GM18951 (cell line): ENCODE measurements at regions not wholly inside any gene's neighbourhood (a gene's known extent, or its start where the extent isn't known, plus 50 kb on each side); places are given as distances from the start of the nearest gene placed in this dataset.
"Not testable (repeated sequence)": the region's sequence is repeated elsewhere in the genome, so short reads cannot be mapped to it uniquely, and the experiment has no call there.

Experiments used
- POLR2A ChIP-seq: IDR thresholded peaks from 4 replicates; pipeline ENCODE4 v1.6.1; 2011; ENCODE audit warnings: mild to moderate bottlenecking; ENCODE audit not compliant: insufficient read length, insufficient read depth; ENCODE audit errors: extremely low read depth
- in situ Hi-C: fragments of 300-500 bp; cut with MboI; formaldehyde crosslinking; loops from one replicate; pipeline ENCODE4 v1.12.0; 2022; ENCODE audit warnings: low sequenced_read_pairs, mixed read lengths, inconsistent platforms; ENCODE audit not compliant: unreplicated experiment

DNA sequence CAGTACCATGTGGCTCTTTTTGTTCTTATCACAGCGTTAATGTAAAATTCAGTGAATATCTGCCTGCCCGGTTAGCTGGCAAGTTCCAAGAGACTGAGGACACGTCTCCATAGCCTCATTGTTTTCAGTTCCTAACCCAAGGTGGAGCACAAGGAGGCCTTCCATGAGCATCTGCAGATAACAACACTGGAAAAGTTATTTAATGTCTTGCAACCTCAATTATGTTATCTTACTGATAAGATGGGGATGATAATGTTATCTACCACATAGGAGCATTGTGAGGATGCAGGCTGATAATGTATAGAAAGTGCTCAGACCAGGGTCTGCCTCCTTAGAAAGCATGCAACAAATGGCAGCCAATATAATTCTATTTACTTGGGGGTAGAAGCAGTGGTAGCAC lies 109.6 kb upstream of the DNAH14 start:
- TF ChIP-seq POLR2A: no peak

DNA sequence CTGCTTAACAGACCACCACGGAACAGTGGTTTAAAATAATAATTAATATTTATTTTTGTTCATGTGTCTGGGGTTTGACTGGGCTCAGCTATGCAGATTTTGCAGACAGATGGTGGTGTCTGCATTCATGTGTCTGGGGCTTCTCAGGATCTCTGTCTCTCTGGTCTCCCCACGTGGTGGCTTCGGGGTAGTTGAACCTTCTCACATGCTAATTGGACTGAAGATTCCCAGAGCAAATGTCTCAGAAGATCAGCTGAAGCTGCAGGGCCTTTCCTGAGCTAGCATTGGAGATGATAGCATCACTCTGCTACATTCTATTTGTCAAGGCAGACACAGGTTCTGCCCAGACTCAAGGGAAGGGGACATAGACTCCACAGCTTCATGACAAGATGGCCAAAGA lies 109.1 kb upstream of the DNAH14 start:
- in situ Hi-C loops: no loop called here
- TF ChIP-seq POLR2A: no peak

More for the DNA sequence above, 109.6 kb upstream of the DNAH14 start:
- in situ Hi-C loops: no loop called here

GRCh38 chr1:224821751-224822150 lies 107.7 kb upstream of the DNAH14 start:
- in situ Hi-C loops: not testable (repeated sequence)

GRCh38 chr1:224825525-224826000 lies 103.9 kb upstream of the DNAH14 start:
- TF ChIP-seq POLR2A: no peak
- in situ Hi-C loops: no loop called here

- in situ Hi-C loops: no loop called here
- TF ChIP-seq POLR2A: no peak
Observed at GRCh38 chr1:224828691-224829090, 100.8 kb upstream of the DNAH14 start.

DNA sequence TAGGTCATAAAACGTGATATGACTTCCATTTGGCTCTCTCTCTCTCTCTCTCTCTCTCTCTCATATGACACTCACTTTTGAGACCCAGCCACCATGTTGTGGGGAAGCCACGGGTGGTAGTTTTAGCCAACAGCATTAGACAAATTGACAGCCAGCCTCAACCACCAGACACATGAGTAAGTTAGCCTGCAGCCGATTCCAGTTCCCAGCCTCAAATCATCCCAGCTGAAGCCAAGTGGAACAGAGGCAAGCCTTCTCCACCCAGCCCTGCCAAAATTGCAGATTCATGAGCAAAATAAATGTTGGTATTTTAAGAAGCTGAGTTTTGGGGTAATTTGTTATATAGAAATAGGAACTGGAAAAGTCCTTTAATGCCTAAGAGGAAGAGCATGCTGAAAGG lies 98.0 kb upstream of the DNAH14 start:
- no peak for TF ChIP-seq POLR2A
- in situ Hi-C loops: no loop called here

DNA sequence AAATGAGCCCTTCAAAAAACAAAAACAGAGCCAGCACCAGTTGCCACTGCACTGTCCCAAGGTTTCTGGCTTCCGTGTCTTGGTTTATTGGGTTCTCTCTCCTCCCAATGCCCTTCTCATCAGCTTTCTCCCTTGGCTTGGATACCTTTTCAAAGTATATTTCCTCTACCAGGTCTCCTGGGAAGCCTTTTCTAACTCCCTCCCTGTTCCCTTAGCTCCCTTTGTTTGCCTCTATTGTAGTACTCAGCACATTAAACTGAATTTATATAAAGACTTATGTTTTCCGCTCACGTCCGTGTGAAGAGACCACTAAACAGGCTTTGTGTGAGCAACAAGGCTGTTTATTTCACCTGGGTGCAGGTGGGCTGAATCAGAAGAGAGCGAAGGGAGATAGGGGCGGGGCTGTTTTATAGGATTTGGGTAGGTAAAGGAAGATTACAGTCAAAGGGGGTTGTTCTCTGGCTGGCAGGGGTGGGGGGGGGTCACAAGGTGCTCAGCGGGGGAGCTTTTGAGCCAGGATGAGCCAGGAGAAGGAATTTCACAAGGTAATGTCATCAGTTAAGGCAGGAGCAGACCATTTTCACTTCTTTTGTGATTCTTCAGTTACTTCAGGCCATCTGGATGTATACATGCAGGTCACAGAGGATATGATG lies 89.7 kb upstream of the DNAH14 start:
- in situ Hi-C loops: not testable (repeated sequence)

GRCh38 chr1:224841803-224842202 lies 87.7 kb upstream of the DNAH14 start:
- in situ Hi-C loops: not testable (repeated sequence)

DNA sequence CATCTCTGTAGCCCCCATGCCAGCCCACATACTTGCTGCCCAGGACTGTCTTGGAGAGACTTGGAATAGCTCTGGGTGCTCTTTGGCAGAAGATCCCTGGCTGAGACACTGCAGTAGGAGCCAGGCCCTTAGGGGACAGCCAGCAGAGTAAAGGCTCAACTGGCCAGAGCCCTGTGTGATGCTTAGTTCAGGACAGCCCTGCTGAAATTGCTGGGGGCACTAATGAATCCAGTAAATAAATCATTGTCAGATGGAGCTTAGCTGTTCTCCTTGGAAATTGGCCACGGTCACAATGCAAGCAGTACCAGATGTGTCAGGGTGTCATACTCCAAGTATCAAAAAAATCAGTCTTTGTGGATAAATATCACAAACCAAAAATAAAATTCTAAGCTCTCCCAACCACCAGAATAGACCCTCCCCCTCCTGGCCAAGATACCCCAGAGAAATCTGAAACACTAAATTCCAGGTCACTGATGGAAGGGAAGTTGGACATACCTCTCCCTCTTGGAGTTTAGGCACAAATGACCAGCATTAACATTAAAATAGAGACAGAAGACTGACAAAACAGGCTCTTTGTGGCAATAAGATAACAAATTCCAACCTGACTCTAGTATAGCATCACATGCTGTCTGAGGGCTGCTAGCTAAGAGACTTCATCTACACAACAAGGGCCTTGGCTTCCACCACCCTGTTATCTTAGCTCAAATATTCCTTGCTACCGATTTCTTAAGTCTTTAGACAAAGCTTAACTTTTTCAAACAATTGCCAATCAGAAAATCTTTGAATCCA lies 83.2 kb upstream of the DNAH14 start:
- TF ChIP-seq POLR2A: no peak
- in situ Hi-C loops: no loop called here

GRCh38 chr1:224850446-224850845 lies 79.0 kb upstream of the DNAH14 start:
- TF ChIP-seq POLR2A: no peak
- in situ Hi-C loops: loop anchor here (10.0 kb wide), 2 partner anchors 146 to 336 kb away; no protein-coding TSS in a partner anchor

- in situ Hi-C loops: loop anchor here (10.0 kb wide), 2 partner anchors 147 to 337 kb away; no protein-coding TSS in a partner anchor
Observed at GRCh38 chr1:224851210-224851847, 78.1 kb upstream of the DNAH14 start.

DNA sequence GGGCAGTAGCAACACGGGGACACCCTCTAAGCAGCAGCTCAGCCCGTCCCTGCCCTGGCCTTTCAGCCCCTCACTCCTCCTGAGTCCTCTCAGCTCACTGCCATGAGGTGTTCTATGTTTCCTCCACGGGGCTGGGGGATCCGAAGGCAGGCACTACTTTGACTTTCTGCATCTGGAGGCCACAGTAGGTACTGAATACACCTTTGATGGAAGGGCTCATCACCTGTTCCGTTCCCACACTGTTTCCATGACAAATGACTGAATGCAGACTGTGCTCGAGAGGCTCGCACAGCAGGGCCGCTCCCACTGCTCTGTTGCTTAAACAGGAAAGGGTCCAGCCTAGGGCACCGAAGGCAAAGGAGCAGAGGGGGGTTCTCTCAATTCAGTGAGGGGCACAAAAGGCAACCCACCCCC lies 77.6 kb upstream of the DNAH14 start:
- no peak for TF ChIP-seq POLR2A
- in situ Hi-C loops: loop anchor here (10.0 kb wide), 2 partner anchors 147 to 337 kb away; no protein-coding TSS in a partner anchor

More at GRCh38 chr1:224851210-224851847, 78.1 kb upstream of the DNAH14 start:
- no peak for TF ChIP-seq POLR2A

DNA sequence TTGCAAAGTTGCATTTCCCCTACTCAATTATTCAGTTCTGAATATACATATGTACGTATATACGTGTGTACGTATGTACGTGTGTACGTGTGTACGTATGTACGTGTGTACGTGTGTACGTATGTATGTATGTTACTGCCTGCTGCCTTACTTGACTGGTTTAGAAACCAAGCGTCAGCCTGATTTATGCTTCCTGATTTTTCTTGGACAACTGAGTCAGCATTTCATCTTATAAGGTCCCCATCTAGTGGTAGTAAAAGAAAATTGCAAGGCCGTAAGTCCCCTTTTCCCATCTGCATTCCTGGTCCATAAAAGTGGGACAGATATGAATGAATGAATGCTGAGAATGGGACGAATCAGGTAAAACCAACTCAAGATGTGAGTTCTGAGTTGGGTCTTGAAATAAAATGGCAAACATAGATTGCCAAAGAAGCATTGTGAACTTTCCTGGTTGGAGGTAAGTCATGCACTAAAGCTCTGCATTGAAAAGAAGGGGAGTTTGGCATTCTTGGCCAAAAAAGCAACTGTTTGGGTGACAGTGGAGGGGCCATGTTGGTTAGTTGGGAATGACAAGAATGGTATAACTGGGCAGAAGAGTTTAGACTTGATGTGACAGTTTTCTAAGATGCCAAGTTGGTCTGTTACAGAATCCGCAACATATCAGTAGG lies 76.4 kb upstream of the DNAH14 start:
- TF ChIP-seq POLR2A: no peak
- in situ Hi-C loops: loop anchor here (10.0 kb wide), 2 partner anchors 148 to 338 kb away; no protein-coding TSS in a partner anchor
